ENCODE measurements at regions not wholly inside any gene's neighbourhood (a gene's known extent, or its start where the extent isn't known, plus 50 kb on each side); places are given as distances from the start of the nearest gene placed in this dataset.
A peak's percentile ranks its signal among the peaks of the same experiment; 100 is the strongest.

DNA sequence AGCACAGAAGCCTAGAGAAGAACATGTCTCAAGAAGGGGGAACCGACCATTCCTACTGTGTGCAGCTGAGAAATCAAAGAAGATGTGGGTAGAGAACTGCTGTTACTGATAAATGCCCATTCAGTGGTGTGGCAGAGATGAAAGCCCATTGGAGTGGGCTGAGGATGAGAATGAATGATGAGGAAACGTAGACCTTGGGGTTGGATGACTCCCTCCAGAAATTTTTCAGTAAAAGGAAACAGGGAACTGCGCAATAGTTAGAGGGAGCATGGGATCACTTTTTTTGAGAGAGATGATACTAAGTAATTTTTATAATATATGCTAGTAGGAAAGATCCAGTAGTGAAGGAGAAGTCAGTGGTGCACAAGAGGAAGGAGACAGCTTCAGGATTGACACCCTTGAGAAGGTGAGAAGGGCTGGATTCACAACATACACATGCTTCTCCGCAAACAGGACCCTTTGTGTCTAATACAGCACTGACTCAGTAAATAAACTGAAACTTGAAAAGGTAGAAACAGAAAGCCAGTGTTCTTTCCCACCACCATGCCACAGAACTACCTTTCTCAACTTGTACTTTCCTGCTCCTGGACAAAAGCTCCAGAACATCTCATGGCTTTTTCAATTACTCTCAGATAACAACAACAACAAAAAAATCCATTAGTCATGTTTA lies 104.7 kb upstream of the IL6 start:
- FAIRE-seq: no peak

DNA sequence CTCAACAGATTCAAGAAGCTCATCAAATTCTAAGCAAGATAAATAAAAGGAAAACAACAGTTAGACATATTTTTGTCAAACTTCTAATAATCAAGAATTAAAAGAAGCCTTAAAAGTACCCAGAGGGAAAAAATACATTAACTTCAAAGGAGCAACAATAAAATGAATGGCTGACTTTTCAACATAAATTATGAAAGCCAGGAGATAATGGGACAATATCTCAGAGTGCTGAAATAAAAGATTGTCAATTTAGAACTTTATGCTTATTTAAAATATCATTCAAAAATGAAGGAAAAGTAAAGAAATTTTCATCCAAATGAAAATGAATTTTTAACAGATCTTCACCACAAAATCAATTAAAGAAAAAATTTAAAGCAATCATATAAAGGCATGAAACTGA lies 108.5 kb upstream of the IL6 start:
- peak; percentile 95 for FAIRE-seq

DNA sequence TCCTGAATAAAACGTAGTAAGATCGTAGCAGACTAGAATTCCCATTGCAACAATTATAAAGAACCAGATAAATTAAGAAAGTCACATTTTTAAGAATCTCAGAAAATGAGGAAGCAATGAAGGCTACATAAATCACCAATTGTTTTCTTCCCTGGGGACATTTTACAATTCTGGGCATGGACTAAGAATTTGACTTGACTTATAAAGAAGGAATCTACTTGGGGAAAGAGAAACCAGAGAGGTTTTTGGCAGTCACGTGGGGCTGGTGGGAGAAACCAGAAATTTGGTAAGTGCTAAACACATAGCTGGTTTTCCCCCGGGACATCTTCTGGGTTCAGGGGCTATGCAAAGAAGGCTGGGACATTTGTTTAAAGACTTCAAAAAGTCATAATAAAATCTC lies 109.8 kb upstream of the IL6 start:
- no peak for FAIRE-seq

DNA sequence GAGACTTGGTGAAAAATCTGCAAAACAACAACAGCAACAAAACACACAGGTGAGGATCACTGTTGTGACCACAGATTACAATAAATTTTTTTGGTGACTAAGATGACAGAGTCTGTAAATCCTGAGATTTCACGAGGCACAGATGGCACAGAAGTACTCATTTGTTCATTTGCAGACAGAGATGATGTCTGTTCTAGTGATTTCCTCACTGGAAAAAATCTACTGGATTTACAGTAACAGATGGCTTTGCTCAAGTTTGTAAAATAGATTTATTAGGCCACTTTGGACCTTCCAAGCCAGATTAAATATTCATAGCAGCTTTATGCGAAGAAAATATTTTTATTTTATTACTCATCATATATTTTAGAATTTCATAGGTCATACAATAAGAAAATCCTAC lies 113.5 kb upstream of the IL6 start:
- no peak for FAIRE-seq

DNA sequence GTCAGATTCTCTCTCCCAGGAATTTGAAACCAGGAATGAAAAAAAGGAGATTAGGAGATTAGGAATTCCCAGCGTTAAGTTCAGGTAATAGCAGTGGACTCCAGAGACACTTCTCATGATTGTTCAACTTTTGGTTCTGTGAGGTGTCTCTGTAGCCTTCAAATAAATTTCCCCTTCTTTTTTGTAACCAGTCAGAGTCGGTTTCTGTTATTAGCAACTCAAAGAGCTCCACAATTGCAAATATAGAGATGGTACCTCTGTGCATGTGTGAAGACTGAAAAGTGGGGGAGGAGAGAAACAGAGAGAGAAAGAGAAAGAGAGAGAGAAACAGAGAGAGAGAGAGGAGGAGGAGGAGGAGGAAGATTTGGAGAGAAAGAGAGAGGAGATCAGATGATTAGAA lies 112.8 kb upstream of the STEAP1B start:
- FAIRE-seq: no peak

DNA sequence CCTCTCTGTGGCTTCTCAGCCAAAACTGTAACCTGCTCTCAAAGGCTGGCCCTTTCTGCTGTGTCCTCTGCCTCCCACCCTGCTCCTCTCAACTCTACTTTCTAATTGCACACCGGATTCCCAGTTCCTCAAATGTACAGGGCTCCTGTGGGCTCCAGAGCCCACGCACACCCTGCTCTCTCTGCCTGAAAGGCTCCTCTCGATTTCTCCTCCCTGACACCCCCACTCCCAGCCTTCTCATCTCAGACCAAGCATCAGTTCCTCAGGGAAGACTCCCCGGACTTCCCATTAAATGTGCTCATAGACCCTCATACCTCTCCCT lies 111.7 kb upstream of the STEAP1B start:
- no peak for FAIRE-seq

DNA sequence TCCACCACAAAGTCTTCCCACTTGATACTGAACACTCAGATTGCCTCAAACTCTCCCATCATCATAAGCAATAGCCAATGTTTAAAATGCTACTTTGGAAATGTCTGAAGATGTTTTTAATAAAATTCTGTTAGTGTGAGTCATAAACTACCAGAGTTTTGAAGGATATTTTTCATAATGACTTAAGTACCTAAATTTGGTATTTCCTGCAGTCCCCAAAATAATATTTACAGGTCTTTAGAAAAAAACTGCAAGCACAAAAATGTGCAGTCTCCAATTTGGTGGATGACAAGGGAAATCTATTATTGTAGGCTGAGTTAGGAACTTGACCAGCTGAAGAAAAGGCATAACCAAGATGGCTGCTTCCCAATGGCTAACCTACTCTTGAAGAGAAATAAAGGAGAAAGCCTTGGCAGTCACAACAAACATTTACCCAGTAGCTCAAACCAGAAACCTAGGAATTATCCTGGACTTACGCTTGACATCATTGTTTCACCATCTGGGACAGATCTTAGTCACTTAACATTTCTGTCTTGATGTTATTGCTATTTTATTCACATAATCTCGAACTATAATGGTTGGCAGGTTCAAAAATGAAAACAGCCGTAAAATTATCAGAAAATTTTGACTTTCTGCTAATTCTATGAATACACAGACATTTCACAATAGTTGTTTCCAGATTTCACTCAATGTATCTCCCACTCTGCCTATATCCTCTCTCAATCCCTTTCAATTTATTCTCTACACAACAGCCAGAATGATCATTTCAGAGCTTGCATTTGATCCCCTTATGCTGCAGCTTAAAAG lies 111.2 kb upstream of the STEAP1B start:
- FAIRE-seq: no peak

DNA sequence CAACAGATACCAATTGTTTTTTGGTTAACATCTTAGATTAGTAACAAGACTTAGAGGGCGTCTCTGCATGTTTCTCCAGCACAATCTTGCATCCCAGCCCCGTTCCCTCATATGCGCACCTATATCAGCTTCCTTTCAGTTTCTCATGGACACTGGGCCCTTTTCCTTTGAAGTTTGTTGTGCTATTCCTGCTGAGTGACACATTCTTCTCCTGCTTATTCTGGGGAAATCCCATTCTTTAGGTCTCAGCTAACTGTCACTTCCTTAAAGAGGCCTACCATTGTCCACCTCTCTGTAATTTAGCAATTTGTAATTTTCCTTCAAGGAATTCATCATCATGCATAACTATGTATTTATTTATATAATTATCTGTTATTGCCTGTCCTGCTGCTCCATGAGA lies 110.3 kb upstream of the STEAP1B start:
- no peak for FAIRE-seq

DNA sequence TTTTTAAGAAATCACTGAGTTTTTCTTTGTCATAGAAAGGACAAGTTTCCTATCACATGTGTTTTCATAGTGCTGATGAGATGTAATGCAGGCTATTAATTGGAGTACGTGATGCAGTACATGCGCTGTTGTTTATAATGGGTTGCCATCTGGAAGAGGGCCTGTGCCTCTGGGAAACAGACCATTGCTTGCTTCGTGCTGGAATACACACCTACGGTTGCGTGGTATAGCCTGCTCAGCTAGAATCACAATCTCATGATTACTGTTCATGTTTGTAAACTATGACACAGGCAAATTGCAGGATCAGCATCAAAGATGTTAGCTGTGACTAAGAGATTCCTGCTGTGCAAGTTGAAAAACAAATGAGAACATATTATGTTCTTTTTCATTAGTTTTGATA lies 107.2 kb upstream of the STEAP1B start:
- no peak for FAIRE-seq

DNA sequence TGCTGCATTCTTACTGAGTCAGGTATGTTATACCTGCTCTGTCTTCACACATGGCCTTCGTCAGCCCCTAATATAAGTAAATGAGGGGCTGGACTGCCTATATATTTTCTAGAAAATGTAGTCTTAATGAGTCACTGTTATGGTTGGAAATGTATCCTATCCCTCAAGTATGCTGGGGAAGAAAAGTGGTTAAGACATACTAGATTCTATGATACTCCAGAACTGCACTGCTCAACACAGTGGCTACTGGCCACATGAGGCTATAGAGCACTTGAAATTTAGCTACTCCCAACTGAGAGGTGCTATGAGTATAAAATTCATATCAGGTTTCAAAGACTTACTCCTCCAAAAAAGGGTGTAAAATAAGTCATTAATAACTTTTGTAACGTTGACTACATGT lies 104.3 kb upstream of the STEAP1B start:
- no peak for FAIRE-seq

DNA sequence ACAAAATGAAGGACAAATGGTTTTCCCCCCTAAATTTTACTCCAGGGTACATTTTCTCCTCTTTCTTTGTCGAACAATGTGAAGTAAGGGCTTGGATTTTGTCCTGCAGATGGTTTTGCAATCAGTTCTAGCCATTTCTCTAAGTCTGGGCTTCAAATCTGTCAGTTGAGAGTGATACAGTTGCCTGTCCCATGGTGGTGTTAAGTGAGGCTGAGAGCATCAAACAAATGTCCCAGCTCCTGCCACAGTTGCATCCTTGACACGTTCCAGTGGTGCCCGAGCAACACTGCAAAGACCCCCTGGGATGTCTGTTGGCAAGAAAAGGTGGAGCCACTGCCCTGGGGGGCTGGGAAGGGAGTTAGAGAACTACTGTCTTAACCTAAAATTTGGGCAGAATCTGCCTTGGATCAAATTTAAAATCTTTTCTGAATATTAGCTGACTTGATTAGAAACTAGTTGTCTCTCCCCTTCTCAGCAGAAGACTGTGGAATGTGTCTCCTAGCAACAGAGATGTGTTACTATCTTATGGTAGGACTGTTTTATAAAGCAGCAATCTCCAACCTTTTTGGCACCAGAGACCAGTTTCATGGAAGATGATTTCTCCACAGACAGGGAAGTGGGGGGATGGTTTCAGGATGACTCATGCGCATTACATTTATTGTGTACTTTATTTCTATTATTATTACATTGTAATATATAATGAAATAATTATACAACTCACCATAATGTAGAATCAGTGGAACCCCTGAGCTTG lies 102.0 kb upstream of the STEAP1B start:
- no peak for FAIRE-seq

DNA sequence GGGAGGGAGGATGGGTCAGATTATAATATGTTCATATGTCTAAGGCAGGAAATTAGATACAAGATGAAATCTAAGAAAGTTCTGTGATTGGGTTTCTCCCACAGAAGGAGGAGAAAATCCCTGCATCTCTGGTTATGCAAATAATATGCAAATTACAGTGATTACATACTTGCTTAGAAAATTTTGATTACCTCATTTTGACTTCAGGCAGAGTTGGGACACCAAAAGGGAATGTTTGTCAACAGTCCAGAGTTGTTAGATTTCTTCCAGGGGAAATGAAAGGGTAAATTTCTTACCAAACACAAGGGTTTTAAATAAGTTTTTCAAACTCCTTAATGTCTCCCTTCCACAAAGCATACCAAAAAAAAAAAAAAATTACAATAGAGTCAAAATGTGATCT lies 101.4 kb upstream of the STEAP1B start:
- no peak for FAIRE-seq

DNA sequence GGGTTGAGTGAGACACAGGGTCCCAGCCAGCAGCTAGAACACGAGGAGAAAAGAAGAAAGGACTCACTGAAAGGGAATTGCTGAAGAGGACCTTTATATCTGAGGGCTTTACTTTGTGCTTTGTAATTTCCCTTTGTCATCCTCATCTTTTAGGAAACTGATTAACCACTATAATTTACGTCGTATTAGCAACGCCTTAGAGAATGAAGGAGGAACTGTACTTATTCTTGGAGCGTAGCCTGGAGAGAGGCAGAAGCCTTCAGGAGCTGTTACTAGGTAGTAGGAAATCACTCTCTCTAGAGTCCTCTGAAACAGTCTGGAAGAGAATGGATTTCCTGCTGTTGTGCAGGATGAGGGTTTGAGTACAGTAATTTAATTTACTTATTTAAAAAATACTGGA lies 101.0 kb upstream of the STEAP1B start:
- no peak for FAIRE-seq

DNA sequence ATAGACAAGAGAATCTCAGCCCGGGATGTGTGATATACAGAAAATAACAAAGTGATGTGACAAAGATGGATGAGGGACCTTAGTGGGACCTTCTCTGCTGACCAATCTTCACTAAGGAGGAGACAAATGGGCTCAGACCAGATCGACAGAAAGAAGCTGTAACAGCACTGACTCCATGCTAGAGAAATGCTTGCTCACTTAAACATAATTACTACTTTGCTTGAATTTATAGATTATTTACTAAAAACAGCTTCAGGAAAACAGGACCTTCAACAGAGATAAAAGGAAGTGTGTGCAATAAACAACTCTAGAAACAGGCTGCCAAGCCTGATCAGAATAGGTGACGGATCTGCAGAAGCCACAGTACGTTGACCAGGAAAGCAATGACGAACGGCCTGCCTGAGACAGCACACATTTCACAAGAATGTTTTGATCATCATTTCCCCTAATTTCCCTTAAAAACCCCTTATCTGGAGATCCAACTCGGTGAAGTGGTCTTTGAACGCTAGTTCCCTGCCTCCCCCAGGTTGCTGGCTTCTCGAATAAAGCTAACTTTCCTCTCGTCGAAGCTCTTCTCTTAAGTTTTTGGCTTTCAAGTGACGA lies 98.4 kb upstream of the STEAP1B start:
- FAIRE-seq: no peak

DNA sequence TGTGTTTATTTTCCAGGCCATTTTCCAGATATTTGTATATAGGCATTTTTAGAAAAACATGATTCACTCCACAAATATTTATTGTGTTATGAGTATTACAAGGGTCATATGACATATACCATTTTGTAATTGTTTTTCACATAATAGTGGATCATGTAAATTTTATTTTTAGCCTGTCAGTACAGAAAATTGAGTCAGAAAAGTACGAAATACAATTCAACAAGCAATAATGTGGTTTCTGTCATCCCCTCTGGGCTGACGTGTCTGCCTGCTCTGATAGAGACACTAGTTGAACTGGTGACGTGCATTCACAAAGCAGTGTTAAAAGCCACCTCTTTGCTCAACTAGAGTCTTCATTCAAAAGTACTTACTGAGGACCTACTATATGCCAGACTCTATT lies 97.9 kb upstream of the STEAP1B start:
- FAIRE-seq: no peak

DNA sequence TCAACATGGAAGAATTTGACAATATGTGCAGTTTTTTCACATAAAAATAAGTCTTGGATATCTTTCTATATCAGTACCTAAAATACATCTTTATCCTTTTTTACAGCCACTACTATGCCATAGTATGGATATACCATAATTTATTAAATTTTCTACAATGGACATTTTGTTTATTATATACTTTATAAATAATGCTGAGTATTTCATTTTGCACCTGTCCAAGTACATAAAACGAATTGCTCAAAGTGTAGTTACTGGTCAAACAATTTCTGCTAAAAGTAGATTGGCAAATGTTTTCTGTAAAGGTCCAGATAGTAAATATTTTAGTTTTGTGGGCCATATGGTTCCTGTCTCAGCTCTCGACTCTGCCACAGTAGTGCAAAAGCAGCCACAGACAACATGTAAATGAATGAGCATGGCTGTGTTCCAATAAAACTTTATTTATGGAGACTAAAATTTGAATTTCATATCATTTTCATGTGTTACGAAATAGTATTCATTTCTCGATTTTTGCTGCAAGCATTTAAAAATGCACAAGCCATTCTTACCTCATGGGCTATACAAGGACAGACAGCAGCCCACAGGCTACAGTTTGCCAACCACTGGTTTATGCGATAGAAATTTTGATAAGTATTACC lies 96.9 kb upstream of the STEAP1B start:
- FAIRE-seq: peak; percentile 36

DNA sequence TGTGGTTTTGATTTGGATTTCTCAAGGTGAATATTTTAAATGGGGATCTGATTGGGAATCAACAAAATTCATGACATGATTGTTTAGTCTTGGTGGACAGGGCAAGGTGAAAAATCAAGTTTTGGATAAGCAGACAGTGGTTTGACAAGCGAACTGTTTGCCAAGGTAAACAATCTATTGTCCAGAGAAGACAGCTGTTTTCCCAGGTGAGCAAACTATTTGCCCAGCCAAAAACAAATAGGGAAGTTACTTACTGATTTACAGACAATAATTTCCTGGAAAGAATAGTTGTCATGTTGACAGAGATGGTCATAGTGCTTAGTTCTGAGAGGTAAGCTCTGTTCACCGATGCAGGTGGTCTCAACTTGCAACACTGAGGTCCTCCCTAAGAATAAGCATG lies 94.0 kb upstream of the STEAP1B start:
- no peak for FAIRE-seq

DNA sequence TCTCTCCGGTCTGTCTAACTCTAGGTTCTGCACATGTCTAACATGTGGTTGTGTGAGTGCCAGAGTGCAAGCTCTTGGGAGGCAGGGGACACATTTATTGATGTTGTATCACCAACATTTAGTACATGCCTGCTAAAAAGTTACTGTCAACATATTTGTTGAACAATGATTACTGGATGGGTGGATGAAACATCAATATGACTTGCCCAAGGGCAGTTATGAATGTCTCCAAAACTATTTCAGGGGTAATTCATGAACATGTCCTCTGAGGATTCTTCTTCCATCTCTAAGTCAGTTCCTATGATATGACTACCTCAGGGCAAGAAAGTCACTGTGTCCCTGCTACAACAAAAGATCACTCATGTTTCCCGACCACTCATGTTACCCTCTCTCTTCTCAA lies 91.3 kb upstream of the STEAP1B start:
- no peak for FAIRE-seq

DNA sequence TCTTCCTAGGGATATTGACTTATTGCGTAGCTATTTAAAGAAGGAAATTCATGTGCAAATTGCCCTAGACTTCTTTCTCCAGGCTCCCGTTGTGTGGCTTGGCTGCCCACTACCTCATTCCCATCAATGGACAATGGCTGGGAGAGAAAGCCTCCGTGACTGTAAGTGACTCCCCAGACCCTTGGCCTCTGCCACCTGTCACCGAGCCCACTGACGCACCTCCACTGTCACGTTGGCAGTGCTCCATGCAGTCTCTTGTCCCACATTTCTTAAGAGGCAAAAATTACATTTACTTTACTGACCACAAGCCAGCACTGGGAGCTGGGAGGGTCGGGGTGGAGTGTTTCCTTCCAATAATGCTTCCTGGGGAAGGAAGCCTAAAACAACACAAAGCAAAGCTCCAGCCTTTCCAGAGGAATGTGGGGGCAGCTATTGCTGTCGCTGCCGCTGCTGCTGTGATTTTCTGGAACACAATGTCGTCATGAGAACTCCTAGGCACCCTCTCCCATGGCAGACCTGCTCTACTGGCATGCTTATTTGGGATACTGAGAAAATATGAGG lies 89.7 kb upstream of the STEAP1B start:
- FAIRE-seq: no peak

DNA sequence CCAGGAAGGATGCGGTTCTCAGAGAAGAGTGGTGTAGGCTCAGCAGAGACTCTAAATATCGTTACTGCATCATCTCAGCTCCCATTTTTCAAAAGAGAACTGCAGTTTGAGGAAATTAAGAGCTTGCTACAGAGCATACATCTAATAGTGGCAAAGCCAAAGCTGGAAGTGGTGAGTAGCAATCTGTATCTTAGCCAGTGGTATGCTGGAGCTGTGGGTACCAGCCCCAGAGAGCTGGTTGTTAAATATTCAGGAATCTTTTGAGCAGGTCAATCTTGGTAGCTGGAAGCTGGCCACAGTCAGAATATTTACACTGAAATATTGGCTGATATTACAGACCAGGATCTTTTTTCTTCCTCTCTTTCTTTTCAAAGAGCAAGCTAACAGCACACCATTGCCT lies 88.4 kb upstream of the STEAP1B start:
- no peak for FAIRE-seq

DNA sequence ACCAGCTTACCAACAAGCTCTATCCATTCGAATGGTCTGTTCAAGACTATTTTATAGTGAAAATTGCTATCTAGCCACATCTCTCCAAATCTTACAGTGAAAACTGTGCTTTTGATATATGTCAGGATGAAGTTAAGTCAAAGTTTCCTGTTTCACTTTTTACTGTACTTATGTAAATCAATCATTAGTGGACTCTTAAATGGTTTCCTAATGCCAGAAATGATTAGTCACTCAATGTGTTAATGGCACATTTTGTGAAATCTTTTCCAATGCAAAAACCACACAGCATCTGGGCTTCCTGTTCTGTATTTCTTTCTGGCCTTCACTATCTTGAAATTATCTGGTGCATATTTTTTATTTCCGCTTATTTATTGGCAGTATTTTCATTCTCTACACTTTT lies 87.3 kb upstream of the STEAP1B start:
- FAIRE-seq: peak; percentile 57

DNA sequence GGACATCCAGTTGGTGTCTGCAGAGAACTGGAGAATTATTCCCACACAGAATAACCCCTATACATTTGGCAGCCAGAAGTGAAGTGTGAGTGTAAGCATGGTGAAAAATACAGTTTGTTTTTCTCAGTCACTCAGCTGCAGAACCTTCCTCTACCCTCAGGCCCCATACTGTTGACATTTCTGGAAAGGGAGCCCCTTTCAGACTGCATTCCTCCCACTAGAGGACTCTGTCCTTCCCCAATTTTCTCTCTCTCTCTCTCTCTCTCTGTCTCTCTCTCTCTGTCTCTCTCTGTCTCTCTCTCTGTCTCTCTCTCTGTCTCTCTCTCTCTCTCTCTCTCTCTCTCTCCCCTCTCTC lies 86.8 kb upstream of the STEAP1B start:
- no peak for FAIRE-seq
